ENCODE measurements at regions not wholly inside any gene's neighbourhood (a gene's known extent, or its start where the extent isn't known, plus 50 kb on each side); places are given as distances from the start of the nearest gene placed in this dataset.

- TF ChIP-seq CTCF (IDR thresholded peaks at IDR 0.05) (no peak), EP300 (IDR thresholded peaks at IDR 0.05) (no peak), POLR2AphosphoS5 (IDR thresholded peaks at IDR 0.05) (no peak)
These were observed 1169.9 kb downstream of the NXPH1 start for GRCh38 chr7:9603291-9603690.
